Astrocyte of the cerebellum (primary cell): ENCODE measurements at regions not wholly inside any gene's neighbourhood (a gene's known extent, or its start where the extent isn't known, plus 50 kb on each side); places are given as distances from the start of the nearest gene placed in this dataset.

ENCODE experiments used
- DNase-seq: peaks from one replicate; pipeline ENCODE4 v3.0.0-alpha.2; 2011; ENCODE audit warnings: low read depth
- H3K4me3 ChIP-seq: 2 replicates; pipeline ENCODE4 v1.5.1; 2011; ENCODE audit warnings: mild to moderate bottlenecking, low read depth, low read length, moderate library complexity
- in situ Hi-C: cut with HindIII; loops from 2 replicates; pipeline ENCODE4 v1.10.0; 2017; ENCODE audit warnings: low sequenced_read_pairs
- TF ChIP-seq, protein P1 (sequence below): IDR thresholded peaks from 2 replicates; pipeline ENCODE4 v1.5.1; 2012; ENCODE audit warnings: low read length, low read depth, moderate library complexity, mild to moderate bottlenecking; ENCODE audit errors: missing control alignments

DNA sequence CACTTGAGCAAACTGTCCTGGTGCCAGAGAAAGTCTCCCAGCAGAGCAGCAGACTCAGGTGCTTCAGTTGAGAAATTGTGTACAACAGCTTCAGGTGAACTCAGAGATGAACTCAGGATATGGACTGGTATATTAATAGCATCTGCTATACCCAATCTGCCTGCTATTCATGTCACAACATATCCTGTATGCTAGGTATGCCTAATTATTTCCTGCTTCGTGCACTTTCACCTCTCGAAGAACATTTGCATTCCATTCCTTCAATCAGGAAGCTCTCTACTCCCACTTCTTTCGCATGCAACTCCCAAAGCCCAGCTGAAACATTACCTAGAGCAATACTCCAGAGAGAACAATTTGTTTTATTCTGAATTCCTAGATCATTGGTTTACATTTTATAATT is 207.7 kb downstream of the KCNA4 start:
- TF ChIP-seq, protein P1, sequence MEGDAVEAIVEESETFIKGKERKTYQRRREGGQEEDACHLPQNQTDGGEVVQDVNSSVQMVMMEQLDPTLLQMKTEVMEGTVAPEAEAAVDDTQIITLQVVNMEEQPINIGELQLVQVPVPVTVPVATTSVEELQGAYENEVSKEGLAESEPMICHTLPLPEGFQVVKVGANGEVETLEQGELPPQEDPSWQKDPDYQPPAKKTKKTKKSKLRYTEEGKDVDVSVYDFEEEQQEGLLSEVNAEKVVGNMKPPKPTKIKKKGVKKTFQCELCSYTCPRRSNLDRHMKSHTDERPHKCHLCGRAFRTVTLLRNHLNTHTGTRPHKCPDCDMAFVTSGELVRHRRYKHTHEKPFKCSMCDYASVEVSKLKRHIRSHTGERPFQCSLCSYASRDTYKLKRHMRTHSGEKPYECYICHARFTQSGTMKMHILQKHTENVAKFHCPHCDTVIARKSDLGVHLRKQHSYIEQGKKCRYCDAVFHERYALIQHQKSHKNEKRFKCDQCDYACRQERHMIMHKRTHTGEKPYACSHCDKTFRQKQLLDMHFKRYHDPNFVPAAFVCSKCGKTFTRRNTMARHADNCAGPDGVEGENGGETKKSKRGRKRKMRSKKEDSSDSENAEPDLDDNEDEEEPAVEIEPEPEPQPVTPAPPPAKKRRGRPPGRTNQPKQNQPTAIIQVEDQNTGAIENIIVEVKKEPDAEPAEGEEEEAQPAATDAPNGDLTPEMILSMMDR = no peak
- no peak for DNase-seq
- in situ Hi-C loops = no loop called here
- H3K4me3 ChIP-seq = no peak overlapping the region

DNA sequence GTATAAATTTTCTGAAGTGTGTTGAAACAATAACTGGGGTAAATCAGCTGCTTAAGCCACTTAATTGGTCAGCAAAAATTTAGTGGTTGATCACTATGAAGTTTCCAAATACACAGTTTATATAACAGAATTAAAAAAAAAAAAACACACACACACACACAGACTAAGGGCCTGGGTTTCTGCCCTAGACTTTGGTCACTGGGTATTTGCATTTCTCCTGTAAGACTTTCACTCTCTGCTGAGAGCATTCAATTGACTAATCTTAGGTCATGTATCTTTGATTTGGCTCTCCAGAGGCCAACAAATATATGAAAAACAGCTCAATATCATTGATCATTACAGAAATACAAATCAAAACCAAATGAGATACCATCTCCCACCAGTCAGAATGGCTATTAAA is 214.3 kb downstream of the KCNA4 start:
- DNase-seq = no peak
- no peak overlapping the region for H3K4me3 ChIP-seq
- in situ Hi-C loops = no loop called here
- TF ChIP-seq, protein P1 = no peak

DNA sequence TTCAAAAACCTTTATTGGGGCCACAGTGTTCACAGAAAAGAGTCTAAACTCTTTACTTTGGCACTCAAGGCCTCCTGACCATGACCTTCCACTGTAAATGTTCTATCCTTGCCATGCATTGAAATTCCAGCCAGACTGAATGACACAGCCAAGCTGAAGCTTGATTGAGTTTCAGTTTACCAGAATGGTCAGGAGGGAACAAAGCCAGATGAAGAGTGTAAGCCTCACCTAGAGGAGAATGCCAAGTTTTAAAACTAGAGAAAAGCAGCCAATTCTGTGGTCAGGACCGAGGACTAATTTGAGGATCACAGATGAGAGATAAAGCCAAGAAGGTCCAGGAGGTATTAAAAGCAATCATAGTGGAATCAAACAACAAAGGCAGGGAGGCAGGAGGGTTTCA is 215.3 kb downstream of the KCNA4 start:
- DNase-seq = peak; percentile 18
- in situ Hi-C loops = no loop called here

DNA sequence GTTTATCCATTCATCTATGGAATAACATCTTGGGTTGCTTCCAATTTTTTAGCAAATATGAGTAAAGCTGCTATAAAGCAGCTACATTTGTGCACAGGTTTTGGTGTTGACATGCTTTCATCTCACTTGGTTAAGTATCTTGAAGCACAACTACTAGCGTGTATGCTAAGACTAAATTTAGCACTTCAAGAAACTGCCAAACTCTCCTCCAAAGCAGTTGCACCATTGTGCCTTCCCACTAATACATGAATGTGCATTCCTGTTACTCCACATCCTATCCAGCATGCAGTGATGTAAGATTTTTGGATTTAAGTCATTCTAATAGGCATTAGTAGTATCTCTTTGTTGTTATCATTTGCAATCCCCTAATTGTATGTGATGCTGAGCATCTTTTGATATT is 230.7 kb downstream of the KCNA4 start:
- TF ChIP-seq, protein P1 = no peak
- in situ Hi-C loops = no loop called here
- H3K4me3 ChIP-seq = no peak overlapping the region
- DNase-seq = no peak

More for the DNA sequence above, 215.3 kb downstream of the KCNA4 start:
- H3K4me3 ChIP-seq = no peak overlapping the region
- TF ChIP-seq, protein P1 = no peak

DNA sequence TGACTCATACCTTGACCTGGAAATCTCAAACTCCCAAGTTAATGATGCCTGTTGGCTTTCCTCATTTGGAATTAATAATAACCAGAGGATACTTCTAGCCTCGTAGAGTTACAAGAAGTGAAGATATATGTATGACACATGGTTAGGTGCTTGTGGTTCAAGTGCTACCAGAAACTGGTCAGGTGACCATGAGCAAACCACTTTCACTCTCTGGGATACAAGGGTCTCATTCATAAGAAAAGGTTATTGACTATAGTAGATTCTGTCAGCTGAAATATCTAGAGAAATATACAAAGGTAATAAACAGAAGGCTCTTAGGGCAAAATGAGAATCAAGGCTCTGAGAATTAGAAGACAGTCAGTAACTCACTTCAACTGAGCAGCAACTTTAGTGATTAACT is 233.3 kb downstream of the KCNA4 start:
- H3K4me3 ChIP-seq = no peak overlapping the region
- TF ChIP-seq, protein P1 = no peak
- no peak for DNase-seq
- in situ Hi-C loops = no loop called here

DNA sequence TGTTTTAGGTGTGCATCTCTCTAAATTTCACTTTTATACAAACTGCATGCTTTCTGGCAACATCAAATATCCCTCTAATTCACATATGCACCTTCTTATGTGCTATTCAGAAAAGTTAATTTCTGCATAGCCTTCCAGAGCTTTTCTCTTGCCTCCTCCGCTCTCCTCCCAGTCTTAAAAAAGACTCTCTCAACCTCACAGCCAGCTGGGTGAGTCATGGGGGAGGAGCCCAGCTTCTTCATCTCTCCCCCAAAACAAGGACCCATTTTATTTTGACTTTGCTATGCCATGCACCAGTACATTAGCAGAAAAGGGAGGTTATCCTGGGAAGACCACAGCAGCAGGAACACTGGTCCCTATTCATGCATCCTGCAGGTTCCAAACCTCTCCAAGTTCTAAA is 234.4 kb downstream of the KCNA4 start:
- H3K4me3 ChIP-seq = no peak overlapping the region
- in situ Hi-C loops = no loop called here
- TF ChIP-seq, protein P1 = no peak
- DNase-seq = no peak

DNA sequence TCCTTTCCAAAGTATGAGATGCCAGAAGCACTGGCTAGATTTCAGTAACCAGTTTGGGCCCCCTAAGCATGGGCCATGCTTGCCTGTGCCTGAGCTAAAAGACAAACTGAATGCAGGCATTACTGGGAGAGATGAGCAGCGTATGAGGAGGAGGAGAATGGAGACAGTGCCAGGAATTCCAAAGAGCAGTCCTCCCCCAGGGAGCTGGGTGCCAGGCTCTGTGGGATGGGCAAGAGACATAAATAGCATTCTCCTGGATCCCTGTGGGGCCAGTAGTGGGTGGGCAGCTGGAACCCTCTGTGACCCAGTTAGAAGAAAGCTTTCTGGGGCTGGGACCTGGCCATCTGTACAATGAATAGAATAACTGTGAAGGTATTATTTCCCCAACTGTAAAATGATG is 235.6 kb downstream of the KCNA4 start:
- TF ChIP-seq, protein P1 = no peak
- H3K4me3 ChIP-seq = no peak overlapping the region
- DNase-seq = no peak
- in situ Hi-C loops = no loop called here
